Fibroblast of pulmonary artery (primary cell): ENCODE measurements at regions not wholly inside any gene's neighbourhood (a gene's known extent, or its start where the extent isn't known, plus 50 kb on each side); places are given as distances from the start of the nearest gene placed in this dataset.

Experiments
- DNase-seq: peaks from one replicate; pipeline ENCODE4 v3.0.0-alpha.2; 2010; ENCODE audit warnings: low read depth
- H3K4me3 ChIP-seq: replicated peaks from 2 replicates; pipeline ENCODE4 v1.5.1; 2011; ENCODE audit warnings: low read depth, mild to moderate bottlenecking, control low read depth, low read length, moderate library complexity
- TF ChIP-seq, protein P1 (sequence below): IDR thresholded peaks from 2 replicates; pipeline ENCODE4 v1.5.1; 2011; ENCODE audit warnings: mild to moderate bottlenecking, control low read depth, low read length, inconsistent platforms; ENCODE audit errors: missing control alignments

GRCh38 chr22:44405661-44406060 is 92.4 kb downstream of the RTL6 start:
- TF ChIP-seq, protein P1, sequence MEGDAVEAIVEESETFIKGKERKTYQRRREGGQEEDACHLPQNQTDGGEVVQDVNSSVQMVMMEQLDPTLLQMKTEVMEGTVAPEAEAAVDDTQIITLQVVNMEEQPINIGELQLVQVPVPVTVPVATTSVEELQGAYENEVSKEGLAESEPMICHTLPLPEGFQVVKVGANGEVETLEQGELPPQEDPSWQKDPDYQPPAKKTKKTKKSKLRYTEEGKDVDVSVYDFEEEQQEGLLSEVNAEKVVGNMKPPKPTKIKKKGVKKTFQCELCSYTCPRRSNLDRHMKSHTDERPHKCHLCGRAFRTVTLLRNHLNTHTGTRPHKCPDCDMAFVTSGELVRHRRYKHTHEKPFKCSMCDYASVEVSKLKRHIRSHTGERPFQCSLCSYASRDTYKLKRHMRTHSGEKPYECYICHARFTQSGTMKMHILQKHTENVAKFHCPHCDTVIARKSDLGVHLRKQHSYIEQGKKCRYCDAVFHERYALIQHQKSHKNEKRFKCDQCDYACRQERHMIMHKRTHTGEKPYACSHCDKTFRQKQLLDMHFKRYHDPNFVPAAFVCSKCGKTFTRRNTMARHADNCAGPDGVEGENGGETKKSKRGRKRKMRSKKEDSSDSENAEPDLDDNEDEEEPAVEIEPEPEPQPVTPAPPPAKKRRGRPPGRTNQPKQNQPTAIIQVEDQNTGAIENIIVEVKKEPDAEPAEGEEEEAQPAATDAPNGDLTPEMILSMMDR = no peak
- H3K4me3 ChIP-seq = no peak overlapping the region
- DNase-seq = no peak

- H3K4me3 ChIP-seq = no peak overlapping the region
- DNase-seq = no peak
- TF ChIP-seq, protein P1 = no peak
Observed at GRCh38 chr22:44404341-44405020, 91.7 kb upstream of the SHISAL1 start.

DNA sequence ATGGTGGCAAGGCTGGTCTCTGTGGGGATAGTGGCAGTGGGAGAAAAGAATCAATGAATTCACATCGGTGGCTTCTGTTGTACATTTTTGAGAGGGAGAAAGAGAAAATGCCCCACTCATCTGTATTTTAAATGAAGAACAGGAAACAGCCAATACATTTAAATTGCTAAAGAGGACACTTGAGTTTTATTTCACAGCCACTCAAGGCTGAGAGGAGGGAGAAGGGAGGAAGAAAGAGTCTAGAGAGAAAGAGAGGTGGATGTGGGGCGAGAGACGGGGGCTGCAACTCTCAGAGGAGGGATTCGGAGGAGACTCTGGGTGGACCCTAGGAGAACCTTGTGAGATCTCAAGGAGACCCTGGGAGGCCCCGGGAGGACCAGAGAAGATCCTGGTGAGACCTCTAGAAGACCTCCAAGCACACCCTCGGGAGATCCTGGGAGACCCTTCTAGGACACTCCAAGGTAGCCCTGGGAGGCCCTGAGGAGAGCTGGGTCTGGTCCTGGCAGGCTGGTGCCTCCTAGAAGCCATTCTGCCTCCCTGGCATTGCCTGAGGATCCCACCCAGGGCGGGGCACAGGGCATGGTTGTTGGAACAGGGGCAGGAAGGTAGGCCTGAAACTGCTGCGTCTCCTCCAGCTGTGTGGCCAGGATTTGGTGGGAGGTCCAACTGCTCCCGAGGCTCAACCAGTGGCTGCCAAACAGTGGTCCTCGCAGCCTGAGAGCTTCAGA is 91.0 kb upstream of the SHISAL1 start:
- TF ChIP-seq, protein P1 = no peak
- no peak overlapping the region for H3K4me3 ChIP-seq
- no peak for DNase-seq

DNA sequence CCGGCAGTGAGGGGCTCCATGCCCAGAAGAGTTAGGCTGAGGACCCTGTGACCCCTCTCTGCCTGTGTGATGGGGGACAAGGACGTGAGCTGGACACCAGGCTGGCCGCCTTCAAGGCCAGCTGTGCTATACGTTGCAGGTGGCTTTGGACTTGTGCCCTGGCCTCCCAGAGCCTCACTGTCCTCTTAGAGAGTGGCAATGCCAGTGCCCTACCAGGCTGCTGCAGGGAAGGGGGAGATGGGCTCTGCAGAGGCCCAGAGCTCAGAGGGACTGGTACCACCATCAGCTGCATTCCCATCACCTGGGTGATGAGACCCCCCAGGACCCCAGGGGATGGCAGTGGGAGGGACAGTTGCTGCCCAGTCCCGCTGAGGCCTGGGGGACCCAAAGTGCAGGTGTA is 90.4 kb upstream of the SHISAL1 start:
- TF ChIP-seq, protein P1 = no peak
- no peak overlapping the region for H3K4me3 ChIP-seq
- DNase-seq = no peak

- no peak for DNase-seq
- TF ChIP-seq, protein P1 = no peak
- H3K4me3 ChIP-seq = no peak overlapping the region
Observed at GRCh38 chr22:44402196-44403111, 89.7 kb upstream of the SHISAL1 start.

GRCh38 chr22:44401783-44402110 is 89.0 kb upstream of the SHISAL1 start:
- DNase-seq = no peak
- TF ChIP-seq, protein P1 = no peak

More at GRCh38 chr22:44401783-44402110, 89.0 kb upstream of the SHISAL1 start:
- no peak overlapping the region for H3K4me3 ChIP-seq
